GM21737 (cell line): ENCODE measurements at regions not wholly inside any gene's neighbourhood (a gene's known extent, or its start where the extent isn't known, plus 50 kb on each side); places are given as distances from the start of the nearest gene placed in this dataset.

Source experiments
- ATAC-seq: cut with Tn5 transposase; IDR thresholded peaks from one replicate; pipeline ENCODE4 v1.9.1; 2021; ENCODE audit warnings: mild to moderate bottlenecking, moderate library complexity; ENCODE audit not compliant: unreplicated experiment

DNA sequence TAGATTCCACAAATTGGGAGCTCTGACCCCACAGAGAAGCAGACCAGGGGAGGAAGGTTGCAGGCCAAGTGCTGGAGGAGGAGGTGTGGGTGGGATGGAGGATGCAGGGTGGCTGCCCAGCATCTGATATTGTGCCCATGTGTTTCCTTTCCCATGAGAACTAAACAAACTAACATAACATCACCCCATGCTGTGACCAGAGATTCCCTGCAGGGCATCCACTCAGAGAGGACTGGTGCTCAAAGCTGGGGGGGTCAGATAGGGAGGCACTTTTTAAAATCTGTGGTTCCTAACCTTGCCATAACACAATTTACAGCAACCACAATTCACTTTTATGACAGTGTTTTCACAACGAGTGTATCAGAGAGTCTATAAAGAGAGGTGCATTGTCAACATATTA lies 1277.6 kb downstream of the AACS start:
- no peak for ATAC-seq

DNA sequence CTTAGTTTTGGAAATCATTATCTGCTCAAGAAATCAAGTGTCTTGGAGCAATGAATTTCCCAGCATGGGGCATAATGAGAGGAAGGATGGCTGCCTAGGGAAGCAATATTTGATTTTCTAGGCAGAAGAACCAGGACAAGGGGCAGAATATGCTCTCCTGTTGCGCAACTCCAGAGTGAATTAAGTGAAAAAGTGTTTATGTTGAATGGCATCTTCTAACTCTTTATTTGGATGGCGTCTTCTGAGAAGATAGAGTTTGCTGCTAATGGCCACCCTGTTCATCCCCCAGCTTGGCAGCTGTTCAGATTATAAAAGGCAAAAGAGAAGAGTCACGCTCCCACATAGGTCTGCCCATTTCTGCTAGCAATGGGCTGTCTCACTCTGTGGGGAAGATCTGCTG lies 1278.1 kb downstream of the AACS start:
- ATAC-seq, result no peak

DNA sequence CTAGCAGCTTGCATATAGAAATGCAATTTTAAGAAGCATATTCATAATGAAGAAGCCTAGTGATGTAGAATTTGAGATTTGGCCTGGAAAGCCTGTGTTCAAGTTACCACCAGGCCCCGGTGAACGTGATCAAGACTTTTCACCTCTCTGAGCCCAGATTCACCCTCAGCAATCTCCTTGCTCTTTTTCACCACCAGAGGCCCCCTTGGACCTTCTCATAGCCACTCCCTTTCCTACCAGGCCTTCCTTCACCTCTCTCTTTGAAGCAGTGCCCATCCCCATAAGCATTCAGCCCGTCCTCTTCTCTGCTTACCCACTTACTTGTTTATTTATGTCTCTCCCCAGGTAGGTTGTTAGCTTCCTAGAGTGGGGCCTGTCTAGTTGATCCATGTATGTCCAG lies 1280.9 kb downstream of the AACS start:
- no peak for ATAC-seq

DNA sequence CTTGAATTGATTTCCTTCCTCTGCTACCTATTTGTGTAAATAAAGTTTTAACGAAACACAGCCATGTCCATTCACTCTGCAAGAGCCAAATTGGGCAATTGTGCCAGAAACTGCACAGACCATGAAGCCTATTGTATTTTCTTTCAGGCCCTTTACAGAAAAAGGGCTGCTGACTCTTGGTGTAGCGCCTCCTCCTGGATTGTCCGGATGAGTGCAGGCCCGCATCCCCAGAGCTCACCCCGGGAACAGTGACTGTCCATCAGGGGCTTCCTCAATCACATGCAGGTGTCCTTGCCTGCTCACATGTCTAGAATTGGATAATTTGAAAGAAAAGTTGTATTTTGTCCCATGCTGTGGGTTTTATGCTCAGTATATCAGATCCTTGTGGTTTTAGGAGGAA lies 1282.2 kb downstream of the AACS start:
- no peak for ATAC-seq

DNA sequence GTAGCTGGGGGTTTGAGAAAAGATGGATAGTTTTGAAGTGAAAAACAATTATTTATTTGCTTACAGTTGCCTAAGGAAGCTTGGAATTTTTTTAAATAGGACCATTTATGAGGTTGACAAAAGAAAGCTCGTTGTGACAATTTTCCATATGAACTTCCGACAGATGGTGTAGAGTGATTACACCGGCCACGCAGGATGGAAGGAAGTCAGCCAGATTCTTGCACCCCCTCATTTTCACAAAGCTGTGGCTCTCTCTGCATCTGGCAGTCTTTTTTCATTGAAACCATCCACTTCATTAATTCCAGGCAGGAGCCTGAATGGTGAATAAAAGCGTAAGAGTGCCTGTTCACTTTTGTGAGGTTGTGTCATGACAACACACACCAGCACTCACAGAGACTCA lies 1284.1 kb downstream of the AACS start:
- ATAC-seq, result no peak

DNA sequence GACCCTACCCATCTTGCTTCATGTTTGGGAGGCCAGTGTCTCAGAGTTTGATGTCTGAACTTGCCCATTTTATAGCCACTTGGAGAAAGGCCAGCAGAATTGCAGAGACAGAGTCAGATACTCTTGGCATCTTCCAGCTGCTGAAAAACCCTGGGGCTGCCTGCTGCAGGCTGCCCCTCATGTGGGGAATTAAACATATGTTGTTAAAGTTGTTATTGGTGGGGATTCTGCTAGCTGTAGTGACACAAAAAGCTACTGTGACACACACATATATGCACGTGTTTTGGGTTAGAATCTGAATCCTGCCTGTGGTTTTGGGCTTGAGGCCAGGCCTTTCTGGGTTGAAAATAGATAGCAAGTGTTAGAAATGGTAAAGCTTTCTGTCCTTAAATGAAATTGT lies 1288.4 kb downstream of the AACS start:
- ATAC-seq, result no peak

DNA sequence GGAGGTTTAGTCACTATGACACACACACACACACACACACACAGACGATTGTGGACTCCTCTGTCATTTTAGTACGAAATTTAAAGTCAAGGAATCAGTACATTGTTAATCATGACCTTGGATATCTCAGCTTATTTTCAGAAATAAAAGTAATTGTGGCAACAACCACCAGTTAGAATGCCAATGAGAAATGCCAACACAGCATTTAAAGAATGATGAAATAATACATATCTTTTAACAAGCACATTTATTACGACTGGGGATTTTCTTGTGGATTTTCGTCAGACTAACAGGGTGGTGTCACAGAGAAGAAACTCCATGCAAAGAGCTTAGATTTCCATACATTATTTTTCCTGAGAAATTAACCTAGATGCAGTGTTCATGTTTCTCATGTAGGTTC lies 1289.4 kb downstream of the AACS start:
- no peak for ATAC-seq

DNA sequence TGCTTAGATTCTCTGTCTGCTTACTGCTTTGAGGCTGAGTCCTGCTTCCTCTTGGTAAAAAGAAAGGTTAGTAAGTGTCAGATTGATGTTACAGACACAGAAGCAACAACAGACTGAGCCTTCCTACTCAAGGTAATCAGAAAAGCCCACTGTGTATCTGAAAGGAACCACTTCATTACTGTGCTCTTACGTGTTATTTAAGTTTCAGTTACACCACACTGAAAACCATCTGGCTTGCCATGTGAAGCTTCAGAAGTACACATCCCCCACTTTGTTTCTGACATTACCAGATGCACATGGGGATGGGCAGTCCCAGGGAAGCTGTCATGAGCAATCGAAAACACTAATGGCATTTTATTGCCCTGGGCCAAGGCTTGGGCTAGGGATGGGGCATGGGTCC lies 1290.1 kb downstream of the AACS start:
- ATAC-seq, result no peak

DNA sequence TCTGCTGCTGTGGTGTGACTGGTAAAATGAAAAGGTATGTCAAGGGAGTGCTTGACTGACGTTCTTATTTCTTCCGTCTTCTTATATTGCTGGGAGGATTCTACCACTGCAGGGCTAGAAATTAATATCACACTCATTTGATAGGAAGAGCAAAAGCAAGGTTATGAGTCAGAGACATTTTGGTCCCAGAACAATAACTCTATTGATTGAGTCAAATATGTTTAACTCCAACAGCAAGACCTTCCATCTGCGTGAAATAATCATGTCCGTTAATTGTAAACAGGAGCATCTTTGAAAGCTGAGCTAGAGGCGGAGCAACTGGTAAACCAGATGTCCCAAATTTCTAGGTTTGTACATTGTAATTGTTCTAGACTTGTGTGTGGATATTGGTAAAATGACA lies 1293.6 kb downstream of the AACS start:
- ATAC-seq, result no peak

DNA sequence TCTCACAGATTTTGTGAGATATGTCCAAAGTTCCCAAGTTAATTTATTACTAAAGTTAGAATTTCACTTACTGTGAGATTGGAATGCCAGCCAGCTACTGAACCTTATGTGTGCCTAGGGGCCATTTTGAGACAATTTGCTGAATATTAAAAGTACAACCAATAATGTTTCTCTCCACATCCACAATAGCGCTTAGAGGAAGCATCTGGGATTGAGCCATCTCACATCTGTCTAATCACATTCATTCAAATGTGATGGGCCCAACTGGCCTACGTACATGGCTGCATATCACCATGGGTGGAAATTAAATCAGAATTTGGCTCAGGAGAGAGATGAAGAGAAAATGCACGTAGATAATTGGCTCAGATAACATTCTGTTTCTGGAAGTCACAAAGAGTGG lies 1294.0 kb downstream of the AACS start:
- ATAC-seq, result no peak

DNA sequence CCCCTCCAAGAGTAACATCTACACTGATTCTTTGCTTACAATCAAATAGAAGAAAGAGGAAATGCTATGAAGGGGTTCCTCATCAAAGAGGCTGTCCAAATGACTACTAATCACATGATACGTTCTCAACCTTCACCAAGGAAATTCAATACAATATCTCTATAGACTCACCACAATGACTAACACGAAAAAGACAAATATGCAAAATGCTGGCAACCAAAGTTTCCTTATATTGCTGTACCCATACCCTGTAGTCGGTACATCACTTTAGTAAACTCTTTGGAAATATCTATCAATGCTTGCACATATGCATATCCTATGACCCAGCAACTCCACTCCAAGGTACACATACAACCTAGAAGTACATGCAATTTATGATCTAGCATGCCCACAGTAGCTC lies 1296.6 kb downstream of the AACS start:
- ATAC-seq, result no peak

DNA sequence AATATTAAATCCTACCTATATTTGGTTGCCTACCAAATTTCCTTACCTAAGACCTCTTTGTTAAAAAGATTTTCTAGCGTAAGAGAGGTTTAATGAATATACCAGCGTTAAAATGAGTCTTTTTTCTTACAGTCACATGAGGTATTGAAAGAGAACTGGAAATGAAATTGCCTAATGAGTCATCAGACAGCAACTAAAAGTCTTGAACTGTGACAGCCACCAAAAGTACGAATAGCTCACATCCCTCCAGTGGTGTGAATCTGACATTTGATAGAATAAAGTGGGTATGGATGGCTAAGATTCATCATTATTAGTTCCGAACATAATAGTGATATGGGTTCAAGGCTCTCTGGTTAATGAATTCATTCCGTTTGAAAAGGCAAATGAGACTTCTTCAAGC lies 1297.3 kb downstream of the AACS start:
- no peak for ATAC-seq

DNA sequence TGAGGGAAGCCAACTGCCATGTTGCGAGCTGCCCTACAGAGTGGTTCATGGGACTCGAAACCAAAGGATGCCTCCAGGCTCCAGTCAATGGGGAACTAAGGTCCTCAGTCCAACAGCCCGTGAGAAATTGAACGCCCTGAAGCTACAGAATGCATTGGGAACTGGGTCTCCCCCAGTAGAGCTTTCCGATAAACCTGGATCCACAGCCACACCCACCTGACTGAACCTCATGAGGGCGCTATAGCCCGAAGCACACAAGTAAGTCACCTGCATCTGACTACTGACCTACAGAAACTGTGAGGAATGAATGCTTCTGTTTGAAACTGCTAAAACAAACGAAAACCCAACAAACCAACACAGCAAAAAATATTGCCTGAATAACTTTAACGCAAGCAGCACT lies 1297.7 kb downstream of the AACS start:
- ATAC-seq, result no peak

DNA sequence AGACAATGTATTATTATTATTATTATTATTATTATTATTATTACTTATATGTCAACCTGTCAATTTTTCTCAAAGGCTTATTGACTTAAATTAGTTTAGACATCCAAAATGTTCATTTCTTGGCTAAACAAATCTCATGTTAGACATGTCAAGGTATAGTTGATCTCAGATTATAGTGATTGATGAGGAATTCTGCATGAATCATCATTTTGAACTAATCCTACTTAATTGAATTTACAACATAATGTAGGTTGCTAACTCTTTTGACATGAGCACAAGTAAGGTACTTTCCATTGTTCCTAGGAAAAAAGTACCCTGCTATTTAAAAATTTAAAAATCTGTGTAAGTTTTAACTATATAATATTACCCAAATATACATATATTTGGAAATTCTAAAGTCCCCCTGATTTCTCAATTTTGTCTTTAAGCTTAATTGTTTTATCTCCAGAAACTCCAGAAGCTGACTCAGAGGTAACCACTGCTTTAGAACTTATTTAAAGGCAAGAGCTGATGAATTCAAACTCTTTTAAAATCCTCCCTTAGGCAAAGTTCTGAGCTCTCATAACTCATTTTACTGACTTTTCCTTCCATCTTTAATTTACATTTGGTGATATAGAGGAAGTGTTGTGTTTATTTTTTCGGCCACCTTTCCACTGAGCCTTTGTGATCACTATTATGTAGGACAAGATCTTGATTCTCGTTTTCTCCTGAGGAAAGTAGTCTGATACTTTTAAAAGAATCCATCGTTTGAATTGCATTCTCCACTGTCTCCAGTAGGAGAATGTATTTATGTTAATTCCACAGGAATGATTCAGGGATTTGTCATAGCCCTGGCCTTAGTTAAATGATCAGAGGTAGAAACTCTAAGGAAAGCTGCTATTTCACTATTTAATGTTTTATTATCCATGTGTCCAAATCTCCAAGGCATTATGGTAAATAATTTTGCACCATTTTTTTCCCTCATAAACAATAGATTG lies 1304.5 kb downstream of the AACS start:
- ATAC-seq, result no peak

DNA sequence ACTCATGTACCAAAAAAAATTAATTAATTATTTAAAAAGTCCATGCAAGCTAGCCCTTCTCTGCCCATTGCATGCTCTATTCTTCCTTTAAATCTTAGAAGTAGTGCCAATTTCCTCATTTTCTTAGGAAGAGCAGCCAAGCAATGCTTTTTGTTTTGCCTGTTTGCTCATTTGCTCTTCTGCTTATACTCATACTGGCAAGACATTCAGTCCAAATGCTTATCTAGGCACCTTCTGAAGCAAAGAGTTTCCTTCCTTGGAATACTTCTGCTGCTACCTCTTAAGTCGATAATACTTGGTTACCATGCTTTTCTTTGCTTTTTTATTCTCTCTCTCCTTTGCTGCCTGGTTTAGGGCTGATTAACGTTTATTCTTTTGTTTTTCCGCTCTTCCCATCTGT lies 1318.3 kb downstream of the AACS start:
- no peak for ATAC-seq

DNA sequence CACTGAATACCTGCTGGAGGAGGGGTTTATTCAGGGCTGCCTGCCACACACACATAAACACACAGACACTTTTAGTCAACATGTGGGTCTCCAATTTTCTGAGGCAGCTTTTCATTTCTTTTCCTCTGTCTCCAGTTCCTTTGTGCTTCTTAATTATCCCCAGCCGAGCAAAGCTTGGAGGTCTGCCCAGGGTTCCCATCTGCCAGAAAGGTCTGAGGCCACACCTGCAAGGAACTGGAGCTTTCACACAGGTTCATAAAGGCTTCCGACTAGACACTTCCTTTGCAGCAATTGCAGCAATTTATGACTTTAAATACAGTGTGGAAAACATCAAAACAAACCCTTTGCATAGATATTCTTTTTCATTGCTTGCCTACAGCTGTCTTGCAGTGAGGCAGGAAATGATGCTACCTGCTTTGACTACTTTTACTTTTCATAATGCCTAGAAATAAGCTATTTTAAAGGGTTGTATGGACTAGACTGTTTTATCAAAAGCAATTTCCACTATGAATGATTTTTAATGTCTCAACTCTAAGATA lies 1318.9 kb downstream of the AACS start:
- no peak for ATAC-seq

DNA sequence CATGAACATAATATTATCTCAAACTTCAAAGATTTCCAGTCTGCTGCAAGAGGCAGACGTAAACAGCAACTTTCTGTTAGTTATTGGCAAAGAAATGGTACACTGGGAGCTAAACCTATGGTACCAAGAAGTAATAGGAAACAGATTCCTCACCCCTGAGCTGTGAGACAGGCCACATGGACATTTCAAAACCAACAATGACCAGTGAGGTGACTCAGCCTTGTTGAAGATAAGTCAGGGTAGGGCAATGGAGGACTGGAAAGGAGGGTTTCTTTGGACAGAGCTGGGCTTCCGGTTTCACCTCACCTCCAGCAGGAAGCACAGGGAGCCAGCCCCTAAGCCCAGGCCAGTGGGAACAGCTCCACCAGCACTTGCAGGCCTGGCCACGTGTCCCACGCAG lies 1320.5 kb downstream of the AACS start:
- ATAC-seq, result no peak

DNA sequence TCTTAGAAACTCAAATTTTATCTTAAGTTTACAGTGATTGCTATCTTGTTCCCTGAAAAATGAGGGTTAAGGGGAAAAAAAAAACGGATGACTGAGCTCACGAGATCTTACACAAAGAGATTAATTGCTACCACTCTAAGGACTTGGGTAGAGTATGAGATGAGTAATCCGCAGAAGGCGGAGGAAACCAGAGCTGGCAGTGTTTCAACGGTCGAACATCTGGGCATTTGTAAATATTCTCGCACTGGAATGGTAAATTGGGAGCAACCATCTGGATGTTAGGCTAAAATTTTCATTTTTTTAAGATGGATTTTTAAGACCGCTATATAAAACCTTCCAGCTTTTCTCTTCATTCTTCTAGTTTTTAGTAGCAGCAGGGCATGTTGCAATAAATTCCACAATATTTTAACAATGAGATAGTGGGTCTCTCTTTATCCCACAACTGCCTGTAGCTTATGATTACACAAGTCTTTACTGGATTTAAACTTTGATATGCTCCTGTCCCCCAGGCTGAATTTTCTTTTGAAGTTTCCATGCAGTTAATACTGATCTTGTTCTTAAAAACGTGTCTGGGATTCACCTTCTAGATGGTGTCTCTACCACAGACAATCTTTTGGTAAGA lies 1324.1 kb downstream of the AACS start:
- no peak for ATAC-seq

DNA sequence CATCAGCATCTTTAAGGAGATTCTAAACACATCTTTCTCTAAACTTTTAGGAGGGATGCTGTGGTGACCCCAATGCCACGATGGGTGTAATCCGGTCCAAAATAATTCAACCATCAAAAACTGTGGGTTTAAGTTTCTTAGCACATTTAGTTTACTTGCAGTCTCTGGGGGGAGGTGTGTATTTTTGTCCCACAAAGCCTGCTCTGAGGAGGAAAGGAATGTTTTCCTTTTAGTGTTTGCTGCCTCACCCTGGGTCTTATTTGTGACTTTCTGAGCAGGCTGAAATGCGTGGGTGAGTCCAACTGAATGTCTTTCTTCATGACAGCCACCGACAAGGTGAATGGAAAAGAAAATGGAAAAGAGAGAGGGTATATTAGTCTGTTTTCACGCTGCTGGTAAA lies 1324.7 kb downstream of the AACS start:
- no peak for ATAC-seq

DNA sequence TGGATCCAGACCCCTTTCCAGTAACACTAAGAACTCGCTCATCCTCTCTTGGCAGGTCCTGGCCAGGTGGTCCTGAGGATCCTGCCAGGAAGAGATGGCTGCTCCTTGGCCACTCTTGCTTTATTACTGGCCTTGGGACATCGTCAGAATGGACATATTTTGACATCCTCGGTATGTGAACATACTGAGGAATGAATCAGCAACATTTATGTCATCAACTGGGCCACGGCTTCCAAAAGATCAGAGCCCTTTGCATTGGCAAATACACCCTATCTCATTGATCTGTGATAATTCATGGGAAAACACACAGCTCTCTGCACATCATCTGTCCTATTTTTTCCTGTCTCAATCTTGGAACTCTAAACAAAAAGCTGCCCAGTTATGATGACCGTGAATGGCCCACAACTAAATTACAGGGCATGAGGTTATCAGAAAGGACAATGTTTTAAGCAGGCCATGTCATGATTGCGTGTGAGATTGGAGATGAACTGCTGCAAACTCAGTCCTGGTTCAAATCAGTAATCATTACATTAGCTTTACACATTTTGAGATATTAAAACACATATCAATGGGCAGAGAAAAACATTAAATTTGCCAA lies 1325.8 kb downstream of the AACS start:
- no peak for ATAC-seq

DNA sequence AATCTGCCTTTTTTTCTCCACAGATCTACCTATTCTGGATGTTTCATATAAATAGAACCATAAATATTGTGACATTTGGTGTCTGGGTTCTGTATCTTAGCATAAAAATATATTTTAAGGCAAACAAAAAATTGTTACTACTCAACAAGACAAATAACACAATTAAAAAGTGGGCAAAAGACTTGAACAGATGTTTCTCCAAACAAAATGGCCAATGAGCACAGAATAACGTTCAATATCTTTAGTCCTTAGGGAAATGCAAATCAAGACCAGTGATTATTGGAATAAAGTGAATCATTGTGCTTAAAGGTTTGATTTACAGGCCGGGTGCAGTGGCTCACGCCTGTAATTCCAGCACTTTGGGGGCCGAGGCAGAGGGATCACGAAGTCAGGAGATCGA lies 1331.3 kb downstream of the AACS start:
- ATAC-seq, result no peak

DNA sequence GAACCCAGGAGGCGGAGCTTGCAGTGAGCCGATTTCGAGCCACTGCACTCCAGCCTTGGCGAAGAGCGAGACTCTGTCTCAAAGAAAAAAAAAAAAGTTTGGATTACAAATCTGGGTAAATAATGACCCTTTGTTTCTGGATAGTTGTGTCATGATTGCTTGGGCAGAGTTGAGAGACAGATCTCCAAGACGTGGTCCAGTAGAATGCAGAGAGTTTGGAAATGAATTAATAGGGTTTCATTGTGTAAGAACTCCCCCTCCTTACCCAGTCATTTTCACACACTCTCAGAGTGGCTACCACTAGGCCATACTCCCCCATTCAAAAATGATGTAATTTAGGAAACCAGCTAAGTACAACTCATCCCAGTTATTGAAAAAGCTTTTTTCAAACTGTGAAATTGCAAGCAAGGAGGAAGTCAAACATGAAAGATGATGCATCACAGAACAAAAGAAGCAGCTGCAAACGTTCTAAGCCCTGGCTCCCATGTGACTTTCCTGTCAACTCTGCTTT lies 1331.9 kb downstream of the AACS start:
- ATAC-seq, result no peak
